HG03432 (cell line): ENCODE measurements at regions not wholly inside any gene's neighbourhood (a gene's known extent, or its start where the extent isn't known, plus 50 kb on each side); places are given as distances from the start of the nearest gene placed in this dataset.

Source experiments
- ATAC-seq: cut with Tn5 transposase; IDR thresholded peaks from one replicate; pipeline ENCODE4 v1.9.1; 2021; ENCODE audit warnings: mild to moderate bottlenecking, moderate library complexity; ENCODE audit not compliant: unreplicated experiment

GRCh38 chr6:135796643-135797305 lies 54.7 kb upstream of the PDE7B start:
- ATAC-seq, result no peak

GRCh38 chr6:135797361-135797760 lies 54.1 kb upstream of the PDE7B start:
- ATAC-seq, result no peak

GRCh38 chr6:135798751-135799515 lies 52.6 kb upstream of the PDE7B start:
- ATAC-seq, result no peak
